ENCODE measurements at regions not wholly inside any gene's neighbourhood (a gene's known extent, or its start where the extent isn't known, plus 50 kb on each side); places are given as distances from the start of the nearest gene placed in this dataset.
"Not testable (repeated sequence)": the region's sequence is repeated elsewhere in the genome, so short reads cannot be mapped to it uniquely, and the experiment has no call there.

DNA sequence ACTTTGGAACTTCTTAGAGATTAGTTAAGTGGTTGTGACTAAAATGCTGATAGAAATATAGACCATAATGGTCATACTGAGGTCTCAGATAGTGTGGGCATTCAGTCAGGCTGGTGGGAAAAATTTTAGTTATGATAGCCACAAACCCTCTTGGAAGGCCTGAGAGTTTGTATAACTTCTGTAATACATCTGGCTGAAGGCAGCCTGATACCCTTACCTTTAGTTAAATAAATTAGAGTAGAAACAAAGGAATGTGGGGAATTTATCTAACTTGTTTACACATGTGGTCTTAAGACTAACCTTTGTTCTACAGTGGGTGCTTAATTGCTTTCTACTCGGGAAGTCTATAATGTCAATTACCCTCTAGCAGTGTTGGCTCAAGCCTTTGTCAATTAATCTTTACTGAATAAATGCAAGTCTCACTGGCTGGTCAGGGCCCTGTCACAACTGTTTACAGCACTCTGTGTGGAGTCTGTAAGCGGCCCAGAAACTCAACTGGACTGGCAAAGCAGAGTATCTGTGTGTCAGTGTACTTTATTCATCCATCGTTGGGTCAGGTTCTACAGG lies 184.0 kb downstream of the FBXO4 start (continued):
- TF ChIP-seq SMAD4 (CRISPR knock-in tag; IDR thresholded peaks at IDR 0.05), result no peak
- TF ChIP-seq GTF2I (CRISPR knock-in tag; conservative IDR thresholded peaks at IDR 0.05), result no peak
- no peak for TF ChIP-seq PRRX2 (CRISPR knock-in tag; IDR thresholded peaks at IDR 0.05)

DNA sequence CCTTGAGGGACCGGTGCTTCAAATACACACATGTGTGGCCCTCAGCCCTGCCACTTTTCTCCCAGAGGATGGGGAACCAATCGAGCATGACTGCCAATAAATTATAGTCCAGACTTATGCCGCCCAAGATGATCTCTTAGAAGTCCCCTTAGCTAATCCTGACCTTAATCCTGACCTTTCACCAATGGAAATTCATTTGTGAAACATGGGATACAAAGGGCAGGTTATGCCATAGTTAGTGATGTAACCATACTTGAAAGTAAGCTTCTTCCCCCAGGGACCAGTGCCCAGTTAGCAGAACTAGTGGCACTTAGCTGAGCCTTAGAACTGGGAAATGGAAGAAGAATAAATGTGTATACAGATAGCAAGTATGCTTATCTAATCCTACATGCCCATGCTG lies 190.6 kb downstream of the FBXO4 start:
- POLR2A ChIA-PET, CTCF ChIA-PET: not testable (repeated sequence)

DNA sequence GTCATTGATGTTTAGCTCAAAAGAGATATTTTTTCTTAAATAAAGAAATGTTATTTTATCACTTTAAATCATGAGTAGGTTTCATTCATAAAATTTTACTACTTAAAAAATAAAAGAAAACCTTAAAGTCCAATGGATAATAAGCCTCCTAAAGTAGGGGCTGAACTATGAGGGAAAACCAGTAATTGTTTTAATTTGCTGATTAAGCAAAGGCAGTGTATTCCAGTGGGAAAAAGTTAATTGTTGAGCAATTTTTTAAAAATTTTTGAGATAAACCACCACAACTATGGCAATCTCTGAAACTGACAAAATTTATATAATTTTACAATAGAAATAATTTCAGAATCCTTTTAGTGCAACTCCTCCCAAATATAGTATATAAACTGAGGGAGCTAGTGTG lies 195.0 kb downstream of the FBXO4 start:
- no peak overlapping the region for H3K4me3 Mint-ChIP-seq
- peaks cover 4% of the 10 kb centered on the region for H3K4me1 Mint-ChIP-seq
- H3K27ac Mint-ChIP-seq, result no peak overlapping the region
- ATAC-seq (no peak), DNase-seq (ENCODE audit: low spot score) (no peak)
- H3K9me3 Mint-ChIP-seq, result peaks cover 51% of the 10 kb centered on the region
- CTCF ChIA-PET, result no interaction called here
- POLR2A ChIA-PET, result no interaction called here
- H3K36me3 Mint-ChIP-seq, result peaks cover 5% of the 10 kb centered on the region; the same call in 1 of the 2 replicates
- no peaks in the 10 kb centered on the region; the same call in 1 of the 2 replicates for H3K27me3 Mint-ChIP-seq (ENCODE audit: low read depth)
- TF ChIP-seq MXD4 (CRISPR knock-in tag; IDR thresholded peaks at IDR 0.05; ENCODE audit: borderline replicate concordance), result no peak
- no peak for TF ChIP-seq ZNF396 (CRISPR knock-in tag; IDR thresholded peaks at IDR 0.05; ENCODE audit: borderline replicate concordance)
- no peak for TF ChIP-seq SMAD4 (CRISPR knock-in tag; IDR thresholded peaks at IDR 0.05)
- no peak for TF ChIP-seq PRRX2 (CRISPR knock-in tag; IDR thresholded peaks at IDR 0.05)
- no peak for TF ChIP-seq ATF1 (CRISPR knock-in tag; IDR thresholded peaks at IDR 0.05)
- no peak for TF ChIP-seq FOXP1 (CRISPR knock-in tag; IDR thresholded peaks at IDR 0.05; ENCODE audit: borderline replicate concordance)
- TF ChIP-seq FOXJ3 (CRISPR knock-in tag; IDR thresholded peaks at IDR 0.05; ENCODE audit: borderline replicate concordance), result no peak
- no peak for TF ChIP-seq NFATC4 (CRISPR knock-in tag; IDR thresholded peaks at IDR 0.05)
- no peak for TF ChIP-seq ZNF532 (CRISPR knock-in tag; IDR thresholded peaks at IDR 0.05; ENCODE audit: borderline replicate concordance)
- TF ChIP-seq ELF4 (CRISPR knock-in tag; IDR thresholded peaks at IDR 0.05; ENCODE audit: low read depth), result no peak
- no peak for TF ChIP-seq TEAD4 (CRISPR knock-in tag; IDR thresholded peaks at IDR 0.05)
- no peak for TF ChIP-seq MYBL2 (CRISPR knock-in tag; IDR thresholded peaks at IDR 0.05)
- no peak for TF ChIP-seq FOXK1 (CRISPR knock-in tag; IDR thresholded peaks at IDR 0.05)
- TF ChIP-seq, protein P1, sequence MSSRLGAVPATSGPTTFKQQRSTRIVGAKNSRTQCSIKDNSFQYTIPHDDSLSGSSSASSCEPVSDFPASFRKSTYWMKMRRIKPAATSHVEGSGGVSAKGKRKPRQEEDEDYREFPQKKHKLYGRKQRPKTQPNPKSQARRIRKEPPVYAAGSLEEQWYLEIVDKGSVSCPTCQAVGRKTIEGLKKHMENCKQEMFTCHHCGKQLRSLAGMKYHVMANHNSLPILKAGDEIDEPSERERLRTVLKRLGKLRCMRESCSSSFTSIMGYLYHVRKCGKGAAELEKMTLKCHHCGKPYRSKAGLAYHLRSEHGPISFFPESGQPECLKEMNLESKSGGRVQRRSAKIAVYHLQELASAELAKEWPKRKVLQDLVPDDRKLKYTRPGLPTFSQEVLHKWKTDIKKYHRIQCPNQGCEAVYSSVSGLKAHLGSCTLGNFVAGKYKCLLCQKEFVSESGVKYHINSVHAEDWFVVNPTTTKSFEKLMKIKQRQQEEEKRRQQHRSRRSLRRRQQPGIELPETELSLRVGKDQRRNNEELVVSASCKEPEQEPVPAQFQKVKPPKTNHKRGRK (CRISPR knock-in tag; IDR thresholded peaks at IDR 0.05; ENCODE audit: borderline replicate concordance), result no peak
- TF ChIP-seq RELA (CRISPR knock-in tag; IDR thresholded peaks at IDR 0.05; ENCODE audit: borderline replicate concordance), result no peak
- no peak for TF ChIP-seq GABPB1 (CRISPR knock-in tag; IDR thresholded peaks at IDR 0.05)
- no peak for TF ChIP-seq NR1H2 (CRISPR knock-in tag; IDR thresholded peaks at IDR 0.05)
- no peak for TF ChIP-seq ZNF416 (CRISPR knock-in tag; IDR thresholded peaks at IDR 0.05)
- TF ChIP-seq SOX15 (CRISPR knock-in tag; IDR thresholded peaks at IDR 0.05), result no peak

More for the DNA sequence above, 190.6 kb downstream of the FBXO4 start:
- ATAC-seq; DNase-seq (ENCODE audit: low spot score); H3K27ac Mint-ChIP-seq; H3K4me3 Mint-ChIP-seq; H3K4me1 Mint-ChIP-seq; H3K27me3 Mint-ChIP-seq (ENCODE audit: low read depth): not testable (repeated sequence)
- peaks cover 24% of the 10 kb centered on the region for H3K36me3 Mint-ChIP-seq
- H3K9me3 Mint-ChIP-seq, result peaks cover 64% of the 10 kb centered on the region
